ENCODE measurements at regions not wholly inside any gene's neighbourhood (a gene's known extent, or its start where the extent isn't known, plus 50 kb on each side); places are given as distances from the start of the nearest gene placed in this dataset.

DNA sequence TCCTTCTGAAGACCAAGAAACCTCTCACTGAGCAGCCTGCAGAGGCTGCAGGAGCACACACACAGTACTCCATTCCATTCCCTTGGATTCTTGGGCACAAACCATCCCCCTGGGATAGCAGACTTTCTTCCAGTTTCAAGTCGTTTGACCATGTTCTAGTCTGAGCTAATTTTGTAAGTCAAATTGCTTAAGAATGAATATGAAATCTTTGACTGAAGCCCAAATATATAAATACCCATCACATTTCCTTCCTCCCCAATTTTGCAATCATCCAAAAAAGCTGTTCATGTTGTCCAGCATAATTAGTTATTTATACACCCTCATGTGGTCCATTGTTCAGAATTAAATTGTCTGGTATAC lies 231.2 kb upstream of the TPRG1 start:
- no peak for DNase-seq (ENCODE audit: low read depth, low spot score)
- H3K4me3 ChIP-seq (ENCODE audit: low read length) = no peak overlapping the region

DNA sequence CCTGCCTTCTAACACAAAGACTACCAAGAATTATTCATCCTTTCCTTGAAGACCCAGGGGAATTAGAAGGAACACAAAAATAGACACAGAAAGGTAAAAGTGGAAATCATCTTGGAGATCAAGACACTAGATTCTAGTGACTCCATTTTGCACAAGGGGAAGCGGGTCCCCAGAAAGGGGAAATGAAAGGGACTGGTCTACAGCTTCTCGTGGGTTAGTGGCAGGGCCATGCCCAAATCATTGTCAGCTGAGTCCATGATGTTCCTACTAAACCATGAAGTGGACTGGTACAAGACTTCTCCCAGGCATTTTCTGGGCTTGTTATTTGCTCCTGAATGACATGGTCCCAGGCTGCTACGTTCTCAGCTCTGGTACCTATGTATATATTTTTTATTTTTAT lies 230.7 kb upstream of the TPRG1 start:
- DNase-seq (ENCODE audit: low read depth, low spot score) = no peak
- H3K4me3 ChIP-seq (ENCODE audit: low read length) = no peak overlapping the region

- H3K4me3 ChIP-seq (ENCODE audit: low read length) = no peak overlapping the region
- no peak for DNase-seq (ENCODE audit: low read depth, low spot score)
These were observed 229.6 kb upstream of the TPRG1 start for GRCh38 chr3:188942191-188942590.

GRCh38 chr3:188943591-188943990 lies 228.2 kb upstream of the TPRG1 start:
- no peak overlapping the region for H3K4me3 ChIP-seq (ENCODE audit: low read length)
- no peak for DNase-seq (ENCODE audit: low read depth, low spot score)

- no peak overlapping the region for H3K4me3 ChIP-seq (ENCODE audit: low read length)
- DNase-seq (ENCODE audit: low read depth, low spot score) = no peak
These were observed 227.7 kb upstream of the TPRG1 start for GRCh38 chr3:188944108-188944507.

DNA sequence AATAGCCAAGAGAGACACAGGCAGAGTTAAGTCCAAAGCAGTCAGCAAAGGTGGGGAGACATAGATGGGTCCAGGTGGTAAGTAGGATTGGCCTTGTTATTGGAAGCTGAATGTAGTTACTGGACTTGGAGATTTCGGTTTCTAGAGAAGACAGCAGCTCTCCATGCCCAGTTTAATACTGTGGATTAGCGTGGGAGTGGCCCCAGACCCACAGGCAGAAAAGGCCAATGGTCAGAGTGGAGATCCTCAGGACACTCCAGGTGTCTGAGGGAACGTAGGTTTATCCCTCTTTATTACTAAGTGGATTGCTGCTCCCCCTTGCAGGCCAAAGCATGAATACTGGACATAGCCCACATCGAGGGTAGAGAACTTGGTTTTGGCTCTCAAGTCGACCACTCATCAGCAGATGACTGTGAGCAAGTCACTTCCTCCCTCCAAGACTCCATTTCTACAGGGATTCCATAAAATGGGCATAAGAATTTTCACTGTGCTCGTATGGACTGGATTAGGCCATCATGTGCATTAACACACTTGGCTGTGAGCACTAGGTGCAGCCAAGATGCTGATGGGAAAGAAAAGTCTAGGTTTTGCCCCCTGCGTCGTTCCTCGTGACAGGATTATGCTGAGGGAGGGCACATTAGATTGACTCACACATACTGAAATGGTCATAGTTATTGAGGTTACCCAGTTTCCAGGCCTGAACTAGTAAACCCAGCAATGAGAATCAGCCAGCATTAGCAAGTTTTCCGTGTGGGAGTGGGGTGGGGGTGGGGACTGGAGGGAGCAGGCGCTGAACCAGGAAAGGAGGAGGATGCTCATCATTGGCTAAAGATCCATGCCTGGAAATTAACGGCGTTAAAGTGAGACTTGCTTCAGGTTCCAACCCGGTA lies 225.2 kb upstream of the TPRG1 start:
- DNase-seq (ENCODE audit: low read depth, low spot score) = no peak
- H3K4me3 ChIP-seq (ENCODE audit: low read length) = no peak overlapping the region

GRCh38 chr3:188947401-188948280 lies 224.1 kb upstream of the TPRG1 start:
- no peak overlapping the region for H3K4me3 ChIP-seq (ENCODE audit: low read length)
- DNase-seq (ENCODE audit: low read depth, low spot score) = no peak

- H3K4me3 ChIP-seq (ENCODE audit: low read length) = no peak overlapping the region
- no peak for DNase-seq (ENCODE audit: low read depth, low spot score)
These were observed 223.3 kb upstream of the TPRG1 start for GRCh38 chr3:188948281-188948996.

DNA sequence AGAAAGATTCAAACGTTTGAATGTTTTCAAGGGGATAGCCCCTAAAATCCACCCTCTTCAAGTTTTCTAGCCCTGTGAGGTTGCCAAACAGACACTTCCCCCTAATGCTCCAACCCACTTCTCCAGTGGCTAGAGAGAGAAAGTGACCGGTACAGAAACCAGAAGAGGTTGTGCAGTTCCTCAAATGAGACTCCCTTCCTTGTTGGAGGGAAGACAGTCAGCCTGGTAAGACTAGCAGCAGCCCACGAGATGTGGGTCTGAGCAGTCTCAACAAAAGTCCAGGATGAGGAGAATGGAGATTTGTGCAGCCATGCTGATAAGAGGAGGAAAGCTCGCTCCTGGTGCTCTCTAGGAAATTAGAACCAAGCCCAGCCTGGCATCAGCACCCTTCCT lies 222.8 kb upstream of the TPRG1 start:
- no peak for DNase-seq (ENCODE audit: low read depth, low spot score)
- H3K4me3 ChIP-seq (ENCODE audit: low read length) = no peak overlapping the region

- no peak overlapping the region for H3K4me3 ChIP-seq (ENCODE audit: low read length)
- DNase-seq (ENCODE audit: low read depth, low spot score) = no peak
These were observed 222.3 kb upstream of the TPRG1 start for GRCh38 chr3:188949456-188949855.

DNA sequence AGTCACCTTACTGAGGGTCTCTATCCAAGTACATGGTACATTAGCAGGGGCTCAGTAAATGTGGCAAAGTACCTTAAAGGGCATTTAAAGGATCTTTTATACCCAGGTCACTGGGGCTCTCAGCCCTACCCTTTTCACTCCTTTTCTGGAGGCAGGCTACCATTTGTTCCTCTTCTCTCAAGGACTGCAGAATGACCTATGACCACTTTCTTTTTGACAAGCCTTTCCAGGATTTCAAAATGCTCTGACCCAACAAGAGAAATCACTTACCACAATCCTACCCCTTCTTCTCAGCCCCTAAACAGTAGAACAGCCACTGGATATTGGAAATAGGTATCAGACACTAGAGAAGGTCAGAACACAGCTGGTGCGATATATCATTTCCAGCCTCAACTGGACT lies 221.8 kb upstream of the TPRG1 start:
- no peak overlapping the region for H3K4me3 ChIP-seq (ENCODE audit: low read length)
- no peak for DNase-seq (ENCODE audit: low read depth, low spot score)

DNA sequence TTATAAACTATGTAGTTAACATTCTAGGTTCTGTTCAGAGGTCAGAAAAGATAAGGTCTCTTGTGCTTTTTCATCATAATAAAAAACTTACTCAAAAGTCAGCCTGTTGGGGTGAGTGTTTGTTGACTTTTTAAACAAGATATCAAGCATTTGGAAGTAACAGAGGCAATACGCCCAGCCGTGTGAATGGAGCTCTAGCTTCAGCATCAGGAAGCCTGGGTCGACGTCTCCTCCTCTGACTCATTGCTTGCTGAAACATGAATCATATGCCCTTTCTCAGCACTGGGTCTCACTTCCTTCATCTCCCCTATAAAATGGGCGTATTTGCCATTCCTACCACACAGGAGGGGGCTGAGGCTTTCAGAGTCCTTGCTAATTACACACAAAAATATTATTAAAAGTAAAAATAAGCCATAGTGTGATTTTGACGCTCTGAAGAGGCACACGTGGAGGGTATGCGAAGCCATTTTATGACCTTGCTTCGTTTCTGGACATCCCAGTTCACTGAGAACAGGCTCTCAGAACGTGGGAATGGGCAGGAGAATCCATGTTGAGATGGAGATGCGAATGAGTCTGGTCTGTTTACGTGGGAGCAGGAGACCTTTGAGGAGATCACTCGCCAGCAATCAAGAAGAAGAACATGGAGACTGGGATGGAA lies 220.8 kb upstream of the TPRG1 start:
- no peak for DNase-seq (ENCODE audit: low read depth, low spot score)
- no peak overlapping the region for H3K4me3 ChIP-seq (ENCODE audit: low read length)

DNA sequence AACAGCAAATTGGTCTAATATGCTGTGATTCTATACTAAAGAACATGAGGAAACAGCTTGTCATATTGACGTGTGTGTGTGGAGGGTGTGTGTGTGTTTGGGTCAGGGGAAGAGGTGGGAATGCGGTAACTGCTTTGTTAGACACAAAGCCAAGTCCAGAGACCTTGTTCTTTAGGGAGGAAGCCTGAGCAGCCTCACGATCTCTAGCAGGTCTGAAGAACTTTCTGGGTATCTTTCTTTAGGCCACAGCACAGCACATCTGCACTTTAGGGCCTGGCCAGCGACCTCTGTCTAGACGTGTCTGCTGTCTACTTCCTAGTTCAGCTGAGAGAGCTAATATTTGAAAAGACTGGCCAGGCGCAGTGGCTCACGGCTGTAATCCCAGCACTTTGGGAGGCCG lies 220.0 kb upstream of the TPRG1 start:
- no peak overlapping the region for H3K4me3 ChIP-seq (ENCODE audit: low read length)
- DNase-seq (ENCODE audit: low read depth, low spot score) = no peak

DNA sequence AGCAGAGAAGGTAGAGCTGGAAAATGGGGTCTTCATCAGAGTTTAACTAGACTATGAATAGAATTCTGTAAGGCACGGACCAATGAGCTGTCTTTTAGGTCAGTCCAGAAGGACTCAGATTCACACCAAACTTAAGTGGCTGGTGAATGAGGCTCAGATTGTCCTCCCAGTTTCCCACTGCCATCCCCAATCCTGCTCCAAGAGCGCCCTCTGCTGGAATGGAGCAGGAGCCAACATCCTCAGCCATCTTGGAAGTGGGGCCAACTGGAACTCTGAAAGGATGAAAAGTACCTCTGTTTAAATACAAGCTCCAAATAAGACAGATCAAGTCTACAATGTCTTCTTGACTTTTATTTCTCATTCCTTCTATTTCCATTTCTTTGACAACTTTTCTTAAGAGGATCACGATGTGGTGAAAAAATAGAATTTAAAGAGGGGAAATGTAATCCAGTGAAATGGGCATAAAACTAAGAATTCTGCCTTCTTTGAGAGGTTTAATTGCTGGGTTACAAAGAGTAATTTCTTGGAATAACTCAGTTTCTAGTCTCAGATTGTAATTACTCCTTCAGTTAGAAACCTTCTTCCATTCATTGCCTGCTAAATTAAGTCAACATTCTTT lies 217.1 kb upstream of the TPRG1 start:
- DNase-seq (ENCODE audit: low read depth, low spot score) = peak; percentile 60
- H3K4me3 ChIP-seq (ENCODE audit: low read length) = no peak overlapping the region

DNA sequence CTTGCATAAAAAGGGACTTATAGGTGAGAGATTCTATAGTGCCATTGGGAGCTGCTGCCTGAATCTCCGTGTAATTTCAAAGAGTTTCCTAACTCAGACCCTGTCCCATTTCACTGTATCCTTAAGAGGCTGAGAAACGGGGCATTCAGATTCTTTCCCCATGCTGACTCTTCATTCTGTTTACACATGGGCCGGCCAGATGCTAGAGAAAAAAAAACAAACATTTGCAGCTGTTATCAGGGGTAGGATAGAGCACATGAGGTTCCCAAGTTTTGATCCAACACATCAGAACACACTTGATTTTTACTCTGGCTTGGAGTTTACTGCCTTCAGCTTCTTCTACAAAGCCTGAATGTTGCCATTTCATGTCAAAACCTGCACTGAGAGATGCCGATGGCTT lies 215.9 kb upstream of the TPRG1 start:
- DNase-seq (ENCODE audit: low read depth, low spot score) = no peak
- no peak overlapping the region for H3K4me3 ChIP-seq (ENCODE audit: low read length)

GRCh38 chr3:188956839-188957489 lies 214.8 kb upstream of the TPRG1 start:
- H3K4me3 ChIP-seq (ENCODE audit: low read length) = no peak overlapping the region
- DNase-seq (ENCODE audit: low read depth, low spot score) = no peak

- no peak for DNase-seq (ENCODE audit: low read depth, low spot score)
- no peak overlapping the region for H3K4me3 ChIP-seq (ENCODE audit: low read length)
These were observed 212.8 kb upstream of the TPRG1 start for GRCh38 chr3:188959013-188959412.
